ENCODE measurements at regions not wholly inside any gene's neighbourhood (a gene's known extent, or its start where the extent isn't known, plus 50 kb on each side); places are given as distances from the start of the nearest gene placed in this dataset.

GRCh38 chr1:47522935-47523834 is 85.3 kb downstream of the FOXD2 start:
- in situ Hi-C loops (cut with MboI; ENCODE audit: low sequenced_read_pairs): no loop called here

GRCh38 chr1:47523835-47524215 is 86.0 kb downstream of the FOXD2 start:
- in situ Hi-C loops (cut with MboI; ENCODE audit: low sequenced_read_pairs): no loop called here

DNA sequence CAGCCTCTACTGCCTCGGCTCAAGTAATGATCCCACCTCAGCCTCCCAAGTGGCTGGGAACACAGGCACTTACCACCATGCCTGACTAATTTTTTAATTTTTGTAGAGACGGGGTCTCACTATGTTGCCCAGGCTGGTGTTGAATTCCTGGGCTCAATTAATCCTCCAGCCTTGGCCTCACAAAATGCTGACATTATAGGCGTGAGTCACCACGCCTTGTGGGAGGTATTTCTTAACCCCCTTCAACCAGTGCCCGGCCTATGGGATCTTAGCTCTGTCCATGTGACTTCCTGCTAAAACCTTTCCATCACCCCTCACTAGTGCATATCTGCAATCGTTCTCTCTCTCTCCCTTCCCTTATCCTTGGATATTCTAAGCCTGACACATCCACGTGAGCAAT is 86.4 kb downstream of the FOXD2 start:
- in situ Hi-C loops (cut with MboI; ENCODE audit: low sequenced_read_pairs): no loop called here

DNA sequence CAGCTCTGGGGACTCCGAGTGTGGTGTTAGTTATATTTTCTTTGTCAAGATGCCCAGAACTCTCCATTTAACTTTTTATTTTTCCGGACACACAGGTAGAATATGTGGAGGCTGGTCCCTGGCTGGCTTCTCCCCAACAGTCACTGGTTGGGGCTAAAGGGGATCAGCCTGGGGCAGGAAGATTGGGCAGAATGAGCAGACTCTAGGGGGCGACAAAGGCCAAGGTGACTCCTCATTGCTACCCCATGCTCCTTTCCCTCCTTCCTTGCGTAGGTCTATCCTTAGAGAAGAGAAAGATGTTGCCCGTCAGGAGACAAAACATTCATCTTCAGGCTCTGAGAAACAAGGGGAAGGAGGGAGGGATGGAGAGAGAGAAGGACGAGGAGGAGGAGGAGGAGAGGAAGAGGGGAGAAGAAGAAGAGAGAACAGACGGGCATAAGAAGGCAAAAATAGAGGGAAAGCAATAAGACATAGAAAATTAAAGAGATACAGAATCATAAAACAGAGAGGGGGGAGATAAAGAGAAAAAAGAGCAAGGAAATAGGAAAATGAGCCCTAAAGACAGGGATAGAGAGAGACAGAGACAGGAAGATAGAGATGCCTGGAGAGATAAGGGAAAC is 89.9 kb downstream of the FOXD2 start:
- in situ Hi-C loops (cut with MboI; ENCODE audit: low sequenced_read_pairs): loop anchor here (25.0 kb wide), 1 partner anchor 185 kb away; no protein-coding TSS in a partner anchor

DNA sequence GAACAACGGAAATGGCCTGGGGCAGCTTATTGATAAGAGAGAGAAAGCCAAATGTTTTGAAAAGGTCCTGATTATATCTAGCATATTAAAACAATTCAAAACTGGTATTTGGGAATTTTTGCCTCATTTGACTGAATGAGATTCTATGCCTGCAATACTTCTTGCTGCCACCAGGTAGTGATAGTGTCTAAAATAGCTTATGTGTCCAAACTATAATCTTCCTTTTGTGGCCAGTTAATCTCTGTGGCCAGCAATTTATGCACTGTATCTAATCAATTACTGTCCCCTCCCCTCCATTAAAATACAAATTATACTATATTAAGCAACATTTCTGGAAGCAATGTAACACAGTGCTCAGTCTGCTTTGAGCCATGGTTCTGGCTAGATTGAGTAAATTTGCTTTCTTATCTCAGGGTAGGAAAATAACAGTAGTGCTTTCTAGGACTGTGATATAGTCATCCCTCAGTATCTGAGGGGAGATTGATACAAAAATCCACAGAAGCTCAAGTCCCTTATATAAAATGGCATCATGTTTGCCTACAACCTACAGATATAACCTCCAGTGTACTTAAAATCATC is 91.8 kb downstream of the FOXD2 start:
- in situ Hi-C loops (cut with MboI; ENCODE audit: low sequenced_read_pairs): loop anchor here (25.0 kb wide), 1 partner anchor 183 kb away; no protein-coding TSS in a partner anchor

DNA sequence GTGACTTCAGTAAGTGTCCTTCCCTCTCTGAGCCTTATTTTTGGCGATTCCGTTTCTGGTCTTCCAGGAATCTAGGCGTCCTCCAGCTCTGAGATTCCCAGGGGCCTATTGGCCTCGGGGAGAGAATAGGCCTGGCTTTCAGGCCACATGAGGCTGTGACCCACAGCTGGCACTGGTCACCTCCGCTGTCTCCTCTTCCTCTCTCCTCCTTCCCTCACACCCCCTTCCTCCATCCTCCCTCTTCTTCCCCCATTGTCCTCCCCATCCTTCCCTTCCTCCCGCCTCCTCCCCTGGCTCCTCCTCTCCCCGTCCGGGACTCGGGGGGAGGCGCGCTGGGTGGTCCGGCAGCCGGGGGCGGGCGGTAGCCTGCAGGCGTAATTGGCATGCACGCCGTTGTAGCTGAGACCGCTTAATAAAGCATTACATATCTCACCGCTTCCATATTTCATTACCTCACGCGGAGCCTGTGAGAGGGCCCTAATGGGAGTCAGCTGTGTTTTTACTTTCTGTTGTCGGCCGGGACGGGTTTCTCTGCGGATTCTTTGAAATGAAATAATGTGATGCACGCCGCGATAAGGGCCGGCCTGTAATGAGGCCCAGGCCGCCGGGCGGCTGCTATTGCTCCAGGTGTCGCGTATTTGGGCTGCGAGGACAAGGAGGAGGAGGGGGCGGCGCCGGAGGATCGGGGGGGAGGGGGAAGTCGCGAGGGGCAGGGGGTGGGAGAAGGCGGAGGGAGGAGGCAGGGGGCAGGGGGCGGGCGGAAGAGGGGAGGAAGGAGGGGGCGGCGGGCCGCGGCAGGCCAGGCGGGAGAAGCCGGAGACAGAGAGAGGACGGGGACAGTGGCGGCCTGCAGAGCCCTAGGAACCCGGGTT is 95.3 kb downstream of the FOXD2 start:
- in situ Hi-C loops (cut with MboI; ENCODE audit: low sequenced_read_pairs): loop anchor here (25.0 kb wide), 1 partner anchor 179 kb away; no protein-coding TSS in a partner anchor

DNA sequence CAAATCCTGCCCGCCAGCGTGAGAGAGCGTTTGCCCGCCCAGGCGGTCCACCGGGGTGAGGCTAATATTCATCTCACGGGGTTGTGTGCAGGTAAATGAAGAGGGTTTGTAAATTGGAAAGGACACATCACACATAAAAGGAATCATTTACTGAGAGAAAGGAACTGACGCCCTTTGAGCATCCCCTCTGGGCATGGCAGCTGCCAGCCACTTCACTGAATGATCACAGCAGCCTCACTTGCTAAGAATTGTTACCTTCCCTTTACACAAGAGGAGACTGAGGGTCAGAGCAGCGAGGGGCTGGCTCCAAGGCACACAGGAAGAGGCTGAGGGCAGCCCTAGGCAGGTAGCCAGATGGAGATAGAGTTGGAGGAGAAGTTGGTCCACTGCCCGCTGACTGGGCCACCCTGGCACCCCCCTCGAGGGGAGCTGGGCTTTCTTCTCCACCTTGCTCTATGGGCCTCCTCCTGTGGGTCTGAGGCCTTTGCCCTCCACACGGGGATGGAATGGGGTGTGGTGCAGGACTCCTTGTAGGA is 96.0 kb downstream of the FOXD2 start:
- in situ Hi-C loops (cut with MboI; ENCODE audit: low sequenced_read_pairs): loop anchor here (25.0 kb wide), 1 partner anchor 178 kb away; no protein-coding TSS in a partner anchor

DNA sequence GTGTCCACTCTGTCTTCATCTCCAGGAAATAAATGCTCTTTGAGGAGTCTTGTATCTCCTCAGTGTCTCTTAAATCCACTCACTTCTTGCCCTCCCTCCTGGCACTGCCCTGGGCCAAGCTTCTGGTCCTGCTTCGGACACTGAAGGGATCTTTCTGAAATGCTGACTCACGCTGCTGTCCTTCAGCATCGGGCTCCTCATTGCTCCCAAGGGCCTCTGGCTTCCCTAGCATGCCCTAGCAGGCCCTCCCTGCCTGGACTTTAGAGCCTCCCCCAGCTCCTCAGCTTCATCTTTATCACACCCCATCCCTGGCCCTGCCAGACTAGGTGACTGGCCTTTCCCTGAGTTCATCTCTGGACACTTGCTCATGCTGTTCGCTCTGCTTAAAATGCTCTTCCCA is 96.6 kb downstream of the FOXD2 start:
- in situ Hi-C loops (cut with MboI; ENCODE audit: low sequenced_read_pairs): loop anchor here (25.0 kb wide), 1 partner anchor 178 kb away; no protein-coding TSS in a partner anchor

- in situ Hi-C loops (cut with MboI; ENCODE audit: low sequenced_read_pairs): loop anchor here (25.0 kb wide), 1 partner anchor 176 kb away; no protein-coding TSS in a partner anchor
Observed at GRCh38 chr1:47536646-47537118, 98.8 kb downstream of the FOXD2 start.

DNA sequence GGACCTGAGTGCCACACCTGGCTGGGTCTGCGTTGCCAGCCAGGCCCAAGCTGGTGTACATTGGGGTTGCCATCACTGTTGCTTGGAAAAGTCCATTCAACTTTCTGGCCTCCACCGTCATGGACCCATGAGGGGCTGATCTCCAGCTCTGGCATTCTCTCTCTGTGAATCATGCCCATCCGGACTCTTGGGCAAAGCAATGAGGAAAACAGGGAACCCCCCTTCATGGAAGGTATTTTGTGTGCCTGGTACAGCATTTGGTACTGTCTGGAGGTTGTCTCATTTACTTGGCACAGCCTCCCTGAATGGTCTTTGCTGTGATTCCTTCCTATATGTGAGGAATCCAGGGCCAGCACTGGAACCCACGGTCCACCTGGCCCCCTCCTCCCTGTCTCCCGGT is 99.4 kb downstream of the FOXD2 start:
- in situ Hi-C loops (cut with MboI; ENCODE audit: low sequenced_read_pairs): loop anchor here (25.0 kb wide), 1 partner anchor 175 kb away; no protein-coding TSS in a partner anchor

DNA sequence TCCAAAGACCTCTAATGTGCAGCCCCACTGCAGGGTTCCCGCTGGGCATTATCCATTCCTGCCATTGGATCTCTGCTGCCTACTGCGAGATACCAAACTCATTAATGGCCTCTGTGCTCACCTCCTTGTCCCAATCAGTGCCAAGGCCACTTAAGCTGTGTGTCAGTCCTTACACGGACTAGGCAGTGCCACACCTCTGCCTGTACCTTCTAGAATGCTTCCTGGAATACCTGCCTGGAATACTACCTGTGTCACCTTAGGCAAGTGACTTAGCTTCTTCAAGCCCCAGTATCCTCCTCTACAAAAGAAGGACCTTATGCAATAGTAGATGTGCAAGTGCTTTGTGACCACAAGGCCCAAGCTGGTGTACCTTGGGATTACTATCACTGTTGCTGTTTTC is 100.1 kb downstream of the FOXD2 start:
- in situ Hi-C loops (cut with MboI; ENCODE audit: low sequenced_read_pairs): loop anchor here (25.0 kb wide), 1 partner anchor 174 kb away; no protein-coding TSS in a partner anchor

GRCh38 chr1:47538530-47538929 is 100.7 kb downstream of the FOXD2 start:
- in situ Hi-C loops (cut with MboI; ENCODE audit: low sequenced_read_pairs): loop anchor here (25.0 kb wide), 1 partner anchor 174 kb away; no protein-coding TSS in a partner anchor

DNA sequence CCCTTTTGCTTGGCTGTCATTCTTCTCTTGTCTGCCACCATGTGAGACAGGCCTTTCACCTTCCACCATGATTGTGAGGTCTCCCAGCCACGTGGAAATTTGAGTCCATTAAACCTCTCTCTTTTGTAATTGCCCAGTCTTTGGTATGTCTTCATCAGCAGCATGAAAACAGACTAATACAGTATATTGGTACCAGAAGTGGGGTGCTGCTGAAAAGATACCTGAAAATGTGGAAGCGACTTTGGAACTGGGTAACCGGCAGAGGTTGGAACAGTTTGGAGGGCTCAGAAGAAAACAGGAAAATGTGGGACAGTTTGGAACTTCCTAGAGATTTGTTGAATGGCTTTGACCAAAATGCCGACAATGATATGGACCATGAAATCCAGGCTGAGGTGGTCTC is 103.9 kb downstream of the FOXD2 start:
- in situ Hi-C loops (cut with MboI; ENCODE audit: low sequenced_read_pairs): loop anchor here (25.0 kb wide), 1 partner anchor 171 kb away; no protein-coding TSS in a partner anchor

- in situ Hi-C loops (cut with MboI; ENCODE audit: low sequenced_read_pairs): loop anchor here (25.0 kb wide), 1 partner anchor 169 kb away; no protein-coding TSS in a partner anchor
Observed at GRCh38 chr1:47543089-47543488, 105.2 kb downstream of the FOXD2 start.

GRCh38 chr1:47545912-47546483 is 108.2 kb downstream of the FOXD2 start:
- in situ Hi-C loops (cut with MboI; ENCODE audit: low sequenced_read_pairs): loop anchor here (25.0 kb wide), 1 partner anchor 166 kb away; no protein-coding TSS in a partner anchor

- in situ Hi-C loops (cut with MboI; ENCODE audit: low sequenced_read_pairs): loop anchor here (25.0 kb wide), 1 partner anchor 164 kb away; no protein-coding TSS in a partner anchor
Observed at GRCh38 chr1:47547753-47548573, 110.1 kb downstream of the FOXD2 start.

GRCh38 chr1:47548637-47549036 is 110.8 kb downstream of the FOXD2 start:
- in situ Hi-C loops (cut with MboI; ENCODE audit: low sequenced_read_pairs): loop anchor here (25.0 kb wide), 1 partner anchor 164 kb away; no protein-coding TSS in a partner anchor

GRCh38 chr1:47549532-47549931 is 111.7 kb downstream of the FOXD2 start:
- in situ Hi-C loops (cut with MboI; ENCODE audit: low sequenced_read_pairs): loop anchor here (25.0 kb wide), 1 partner anchor 163 kb away; no protein-coding TSS in a partner anchor

All from HL-60/S4 (cell line).